H1 (cell line): ENCODE measurements at regions not wholly inside any gene's neighbourhood (a gene's known extent, or its start where the extent isn't known, plus 50 kb on each side); places are given as distances from the start of the nearest gene placed in this dataset.

Experiments
- CTCF ChIA-PET: fragments of 300-600 bp; sonication (Branson Sonifier 250); formaldehyde crosslinking; loops from one replicate; lab custom pipeline; 2021; ENCODE audit not compliant: partially characterized antibody; lab: Charles Lee
- POLR2A ChIA-PET: fragments of 300-600 bp; sonication (Branson Sonifier 250); formaldehyde crosslinking; loops from one replicate; lab custom pipeline; 2021; ENCODE audit warnings: inconsistent platforms; ENCODE audit not compliant: partially characterized antibody; lab: Charles Lee
- DNase-seq, 2 experiments: peaks; one replicate each; pipeline versions ENCODE4 v3.0.0 to v3.0.0-alpha.2; 2010 to 2022; ENCODE audit warnings: low spot score in 2 of 2, low read depth in 1 of 2, mixed read lengths in 1 of 2
- FAIRE-seq: peaks from 2 replicates; lab custom pipeline; 2011; peaks lifted over from hg19 to GRCh38; lab: Jason Lieb, UNC
- H2AFZ ChIP-seq: 2 replicates; pipeline ENCODE4 v1.8.1; 2012; ENCODE audit warnings: low read length, inconsistent platforms
- H2AK5ac ChIP-seq: 2 replicates; pipeline ENCODE4 v1.6.1; 2013; ENCODE audit warnings: low read depth, low read length
- H2BK120ac ChIP-seq: replicated peaks from 2 replicates; pipeline ENCODE3; 2013; ENCODE audit warnings: low read depth, low read length, inconsistent platforms
- H2BK12ac ChIP-seq: 2 replicates; pipeline ENCODE4 v1.6.1; 2013; ENCODE audit warnings: low read depth, low read length
- H2BK15ac ChIP-seq: 2 replicates; pipeline ENCODE4 v1.6.1; 2013; ENCODE audit warnings: low read length
- H2BK20ac ChIP-seq: 2 replicates; pipeline ENCODE4 v1.6.1; 2013; ENCODE audit warnings: low read length
- H2BK5ac ChIP-seq: 2 replicates; pipeline ENCODE4 v1.6.1; 2013; ENCODE audit warnings: low read depth, low read length
- H3K14ac ChIP-seq: 2 replicates; pipeline ENCODE4 v1.6.1; 2013; ENCODE audit warnings: inconsistent platforms; ENCODE audit not compliant: insufficient read length
- H3K18ac ChIP-seq: 2 replicates; pipeline ENCODE4 v1.6.1; 2013; ENCODE audit warnings: low read length; ENCODE audit errors: extremely low read depth
- H3K23ac ChIP-seq: 2 replicates; pipeline ENCODE4 v1.6.1; 2013; ENCODE audit warnings: inconsistent platforms; ENCODE audit not compliant: insufficient read length
- H3K23me2 ChIP-seq: 2 replicates; pipeline ENCODE4 v1.6.1; 2013; ENCODE audit warnings: low read depth, low read length
- H3K27ac ChIP-seq: 2 replicates; pipeline ENCODE4 v1.6.1; 2011; ENCODE audit warnings: low read depth, low read length, inconsistent platforms
- H3K27me3 ChIP-seq, 4 experiments: replicated peaks in 1 of 4; 1 replicate in 1 of 4; 2 replicates in 3 of 4; pipeline versions ENCODE4 v1.6.1 to v1.8.1; 2011 to 2013; ENCODE audit warnings: low read length in 3 of 4, mild to moderate bottlenecking in 3 of 4, inconsistent platforms in 2 of 4, mixed read lengths in 2 of 4, moderate library complexity in 1 of 4; ENCODE audit not compliant: control insufficient read depth in 3 of 4, insufficient read depth in 3 of 4; ENCODE audit errors: extremely low read depth in 1 of 4
- H3K36me3 ChIP-seq, 4 experiments: 2 replicates each; pipeline versions ENCODE4 v1.6.1 to v1.8.1; 2011 to 2013; ENCODE audit warnings: mild to moderate bottlenecking in 4 of 4, low read length in 3 of 4, moderate library complexity in 2 of 4, control low read depth in 1 of 4, inconsistent platforms in 1 of 4; ENCODE audit not compliant: insufficient read depth in 4 of 4, control insufficient read depth in 2 of 4
- H3K4ac ChIP-seq: replicated peaks from 2 replicates; pipeline ENCODE3; 2013; ENCODE audit warnings: low read length, low read depth, mixed read lengths, inconsistent platforms; ENCODE audit not compliant: insufficient read length
- H3K4me1 ChIP-seq, 4 experiments: replicated peaks in 1 of 4; 1 replicate in 1 of 4; 2 replicates in 3 of 4; pipeline versions ENCODE4 v1.6.1 to v1.8.1; 2011 to 2013; ENCODE audit warnings: low read length in 3 of 4, inconsistent platforms in 2 of 4, mixed read lengths in 1 of 4; ENCODE audit not compliant: insufficient read depth in 4 of 4, control insufficient read depth in 3 of 4
- H3K4me2 ChIP-seq, 2 experiments: 2 replicates each; pipeline versions ENCODE4 v1.6.1 to v1.8.1; 2011 to 2013; ENCODE audit warnings: low read depth in 2 of 2, low read length in 2 of 2, control low read depth in 1 of 2, inconsistent platforms in 1 of 2, mild to moderate bottlenecking in 1 of 2; ENCODE audit not compliant: insufficient read depth in 1 of 2
- H3K4me3 ChIP-seq, 4 experiments: fragments of 200-600, 300-600 bp in 1 of 4; sonication (generic), shearing (Covaris generic), sonication (Bioruptor Twin) in 1 of 4; 2 replicates each; pipeline versions ENCODE4 v1.5.1 to v1.8.1; 2011 to 2016; ENCODE audit warnings: low read length in 4 of 4, low read depth in 3 of 4, control low read depth in 2 of 4, inconsistent platforms in 2 of 4, mild to moderate bottlenecking in 2 of 4, mixed read lengths in 1 of 4, moderate library complexity in 1 of 4; ENCODE audit not compliant: insufficient read depth in 2 of 4; ENCODE audit errors: extremely low read depth in 1 of 4
- H3K56ac ChIP-seq: replicated peaks from 2 replicates; pipeline ENCODE3; 2013; ENCODE audit warnings: low read depth, mild to moderate bottlenecking, mixed read lengths, low read length, inconsistent platforms; ENCODE audit not compliant: insufficient read length
- H3K79me1 ChIP-seq: 2 replicates; pipeline ENCODE4 v1.6.1; 2013; ENCODE audit warnings: low read depth, low read length, control low read depth
- H3K79me2 ChIP-seq, 2 experiments: 2 replicates each; pipeline versions ENCODE4 v1.6.1 to v1.8.1; 2012 to 2013; ENCODE audit warnings: low read length in 2 of 2, mild to moderate bottlenecking in 2 of 2, inconsistent platforms in 1 of 2; ENCODE audit not compliant: insufficient read depth in 2 of 2, control insufficient read depth in 1 of 2
- H3K9ac ChIP-seq, 4 experiments: replicated peaks in 1 of 4; 1 replicate in 1 of 4; 2 replicates in 3 of 4; pipeline versions ENCODE4 v1.6.1 to v1.8.1; 2011 to 2013; ENCODE audit warnings: low read depth in 3 of 4, low read length in 3 of 4, control low read depth in 2 of 4, mild to moderate bottlenecking in 2 of 4, moderate library complexity in 2 of 4, inconsistent platforms in 1 of 4; ENCODE audit errors: extremely low read depth in 1 of 4
- H3K9me3 ChIP-seq, 2 experiments: 2 replicates each; pipeline versions ENCODE4 v1.6.1 to v1.8.1; 2012 to 2013; ENCODE audit warnings: mild to moderate bottlenecking in 2 of 2, moderate library complexity in 2 of 2, control low read depth in 1 of 2, inconsistent platforms in 1 of 2, low read depth in 1 of 2, low read length in 1 of 2, mixed read lengths in 1 of 2; ENCODE audit not compliant: insufficient read depth in 2 of 2
- H4K20me1 ChIP-seq, 2 experiments: replicated peaks in 1 of 2; 2 replicates each; pipeline versions ENCODE3 to v1.8.1; 2011 to 2013; ENCODE audit warnings: inconsistent platforms in 2 of 2, low read length in 2 of 2, mild to moderate bottlenecking in 1 of 2; ENCODE audit not compliant: insufficient read depth in 2 of 2, control insufficient read depth in 1 of 2
- H4K5ac ChIP-seq: 2 replicates; pipeline ENCODE4 v1.6.1; 2013; ENCODE audit warnings: low read length, low read depth, mixed read lengths, inconsistent platforms; ENCODE audit not compliant: insufficient read length
- H4K8ac ChIP-seq: 2 replicates; pipeline ENCODE4 v1.8.0; 2013; ENCODE audit warnings: mild to moderate bottlenecking, moderate library complexity, low read length, inconsistent platforms; ENCODE audit not compliant: insufficient read depth; ENCODE audit errors: extremely low read depth
- H4K91ac ChIP-seq: replicated peaks from 2 replicates; pipeline ENCODE3; 2013; ENCODE audit warnings: low read length, mixed read lengths, inconsistent platforms; ENCODE audit not compliant: insufficient read length
- ASH2L ChIP-seq: fragments of 200-600, 300-600 bp; sonication (generic); IDR thresholded peaks from one replicate; pipeline ENCODE4 v1.7.1; 2017; ENCODE audit warnings: low read length
- CREB1 ChIP-seq: IDR thresholded peaks from 2 replicates; pipeline ENCODE4 v1.6.1; 2012; ENCODE audit warnings: inconsistent platforms
- CTBP2 ChIP-seq: IDR thresholded peaks from 2 replicates; pipeline ENCODE4 v1.7.0; 2011; ENCODE audit warnings: borderline replicate concordance, mild to moderate bottlenecking, moderate library complexity, mixed read lengths, low read length; ENCODE audit not compliant: insufficient read depth, insufficient read length
- EP300 ChIP-seq, 2 experiments: IDR thresholded peaks; 1 replicate in 1 of 2; 2 replicates in 1 of 2; pipeline ENCODE4 v1.6.1; 2011 to 2012; ENCODE audit warnings: low read depth in 2 of 2, low read length in 2 of 2, mild to moderate bottlenecking in 2 of 2, borderline replicate concordance in 1 of 2, inconsistent platforms in 1 of 2, moderate library complexity in 1 of 2
- HDAC2 ChIP-seq, 2 experiments: fragments of 300-600 bp in 1 of 2; sonication (generic) in 1 of 2; IDR thresholded peaks; 2 replicates each; pipeline ENCODE4 v1.6.1; 2011 to 2012; ENCODE audit warnings: low read depth in 2 of 2, low read length in 2 of 2, mild to moderate bottlenecking in 2 of 2, moderate library complexity in 2 of 2, borderline replicate concordance in 1 of 2, inconsistent platforms in 1 of 2
- JUN ChIP-seq: IDR thresholded peaks from 2 replicates; pipeline ENCODE4 v1.6.1; 2011; ENCODE audit warnings: low read depth, mild to moderate bottlenecking, improper control_type of control experiment, low read length
- RXRA ChIP-seq: IDR thresholded peaks from 2 replicates; pipeline ENCODE4 v1.6.1; 2011; ENCODE audit warnings: low read depth, mild to moderate bottlenecking, low read length, moderate library complexity; ENCODE audit not compliant: insufficient read depth
- SAP30 ChIP-seq: fragments of 300-600 bp; sonication (generic); IDR thresholded peaks from 2 replicates; pipeline ENCODE4 v1.7.1; 2012; ENCODE audit warnings: low read length, moderate library complexity, mild to moderate bottlenecking, inconsistent platforms; ENCODE audit not compliant: insufficient read depth, insufficient replicate concordance
- SP1 ChIP-seq: IDR thresholded peaks from 2 replicates; pipeline ENCODE4 v1.6.1; 2011; ENCODE audit warnings: low read depth, low read length
- TAF7 ChIP-seq: optimal IDR thresholded peaks from 2 replicates; pipeline ENCODE3; 2011; ENCODE audit warnings: low read depth, mild to moderate bottlenecking, inconsistent platforms, low read length, moderate library complexity, borderline replicate concordance
- TBP ChIP-seq: IDR thresholded peaks from 2 replicates; pipeline ENCODE4 v1.6.1; 2011; ENCODE audit warnings: low read depth, low read length, improper control_type of control experiment
- ZNF274 ChIP-seq: IDR thresholded peaks from 2 replicates; pipeline ENCODE4 v1.7.0; 2012; ENCODE audit warnings: low read length, borderline replicate concordance; ENCODE audit errors: extremely low read depth
- WGBS, 2 experiments: shearing (Covaris generic) in 1 of 2; methylation state at CpG; one replicate each; pipeline versions ENCODE4 v1.1.6 to v1.1.7; 2013 to 2015; ENCODE audit warnings: low lambda C conversion rate in 2 of 2, mixed read lengths in 2 of 2, inconsistent platforms in 1 of 2, low coverage in 1 of 2, missing lambda C conversion rate in 1 of 2; ENCODE audit not compliant: insufficient replicate concordance in 2 of 2, insufficient coverage in 1 of 2, insufficient read length in 1 of 2; ENCODE audit errors: extremely low coverage in 1 of 2, missing lambda C conversion rate in 1 of 2; 5-methylcytosine and 5-hydroxymethylcytosine counted together
- TF ChIP-seq, protein P1 (sequence below): IDR thresholded peaks from 2 replicates; pipeline ENCODE4 v1.6.1; 2011; ENCODE audit warnings: low read length, improper control_type of control experiment

DNA sequence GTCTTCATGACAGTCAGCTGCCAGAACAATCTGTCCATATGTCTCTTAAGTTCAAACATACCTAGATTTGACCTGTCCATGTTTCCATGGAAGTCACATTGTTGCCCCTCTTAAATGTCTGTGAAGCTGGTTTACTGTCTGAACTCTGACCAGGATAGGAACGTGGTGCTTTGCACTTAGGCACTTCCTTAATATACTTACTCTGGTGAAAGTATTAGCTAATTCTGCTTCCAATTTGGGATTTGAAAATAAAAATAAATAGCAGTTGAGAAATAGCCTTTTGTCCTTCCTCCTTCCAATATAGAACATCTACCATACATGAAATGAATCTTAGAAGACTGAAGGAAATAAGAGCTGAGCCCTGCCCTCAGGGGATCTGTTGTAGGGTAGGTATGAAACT lies 524.5 kb upstream of the CLINT1 start:
- Histone ChIP-seq H4K20me1 (no peaks in the 10 kb centered on the region), H2BK12ac (no peak overlapping the region), H3K23me2 (no peaks in the 10 kb centered on the region; the same call in 1 of the 2 replicates), H2BK120ac (no peak overlapping the region), H2BK20ac (no peak overlapping the region), H3K23ac (no peak overlapping the region), H3K4me3 (no peak overlapping the region), H2AK5ac (no peak overlapping the region), H4K8ac (no peak overlapping the region), H3K9ac (no peak overlapping the region), H3K4ac (no peak overlapping the region), H3K4me1 (0 out of 7 replicates have a peak, but pooled peaks cover 0 to 2% (median 0%) of the 10 kb centered on the region in 4 experiments), H3K36me3 (no peaks in the 10 kb centered on the region; a peak in 1 of 8 replicates), H3K27ac (no peak overlapping the region), H3K56ac (no peak overlapping the region), H2BK15ac (no peak overlapping the region), H4K91ac (no peak overlapping the region), H3K27me3 (no peaks in the 10 kb centered on the region), H3K79me1 (no peaks in the 10 kb centered on the region), H2AFZ (no peak overlapping the region), H4K5ac (no peak overlapping the region), H2BK5ac (no peak overlapping the region), H3K79me2 (no peaks in the 10 kb centered on the region), H3K14ac (no peak overlapping the region), H3K9me3 (no peaks in the 10 kb centered on the region), H3K4me2 (no peak overlapping the region), H3K18ac (no peak overlapping the region)
- ChIA-PET CTCF (interaction anchor here (1.3 kb wide), 1 partner anchor 11 kb away, joined by 3 read pairs; no protein-coding TSS in a partner anchor), POLR2A (no interaction called here)
- DNase-seq, result no peak
- WGBS, 2 experiments, result 86% methylated on average over 1 of the region's 1 CpG; no CpG with 5 or more reads in 1 of the 2 experiments
- no peak for FAIRE-seq
- TF ChIP-seq TBP (no peak), SP1 (no peak), ZNF274 (no peak), CREB1 (no peak), ASH2L (no peak), SAP30 (no peak), JUN (no peak), TAF7 (no peak), RXRA (no peak), CTBP2 (no peak), HDAC2 (IDR thresholded peaks at IDR 0.05; ENCODE audit: borderline replicate concordance in 1 of 2, low read depth in 2 of 2, low read length in 2 of 2) (no peak), EP300 (IDR thresholded peaks at IDR 0.05; ENCODE audit: borderline replicate concordance in 1 of 2, low read depth in 2 of 2, low read length in 2 of 2) (no peak)
- TF ChIP-seq, protein P1, sequence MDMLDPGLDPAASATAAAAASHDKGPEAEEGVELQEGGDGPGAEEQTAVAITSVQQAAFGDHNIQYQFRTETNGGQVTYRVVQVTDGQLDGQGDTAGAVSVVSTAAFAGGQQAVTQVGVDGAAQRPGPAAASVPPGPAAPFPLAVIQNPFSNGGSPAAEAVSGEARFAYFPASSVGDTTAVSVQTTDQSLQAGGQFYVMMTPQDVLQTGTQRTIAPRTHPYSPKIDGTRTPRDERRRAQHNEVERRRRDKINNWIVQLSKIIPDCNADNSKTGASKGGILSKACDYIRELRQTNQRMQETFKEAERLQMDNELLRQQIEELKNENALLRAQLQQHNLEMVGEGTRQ, result no peak
